Keratinocyte (primary cell): ENCODE measurements at regions not wholly inside any gene's neighbourhood (a gene's known extent, or its start where the extent isn't known, plus 50 kb on each side); places are given as distances from the start of the nearest gene placed in this dataset.

ENCODE experiments used
- DNase-seq: peaks from one replicate; pipeline ENCODE4 v3.0.0-alpha.2; 2011; ENCODE audit warnings: low read depth, missing footprints, low spot score
- FAIRE-seq: peaks from 2 replicates; lab custom pipeline; 2011; peaks lifted over from hg19 to GRCh38; lab: Jason Lieb, UNC
- H2AFZ ChIP-seq: 2 replicates; pipeline ENCODE4 v1.6.0; 2012; ENCODE audit warnings: low read length, control low read depth, inconsistent platforms; ENCODE audit not compliant: control insufficient read depth
- H3K27ac ChIP-seq: 2 replicates; pipeline ENCODE4 v1.5.1; 2011; ENCODE audit warnings: low read length; ENCODE audit not compliant: control insufficient read depth, insufficient read depth
- H3K27me3 ChIP-seq: 3 replicates; pipeline ENCODE4 v1.6.0; 2011; ENCODE audit warnings: low read length; ENCODE audit not compliant: control insufficient read depth, insufficient read depth; ENCODE audit errors: extremely low read depth
- H3K36me3 ChIP-seq, 2 experiments: 2 replicates in 1 of 2; 3 replicates in 1 of 2; pipeline ENCODE4 v1.5.1; 2011; ENCODE audit warnings: low read length in 2 of 2, mild to moderate bottlenecking in 1 of 2; ENCODE audit not compliant: control insufficient read depth in 2 of 2, insufficient read depth in 2 of 2; ENCODE audit errors: extremely low read depth in 1 of 2
- H3K4me1 ChIP-seq: 3 replicates; pipeline ENCODE4 v1.5.1; 2011; ENCODE audit warnings: low read length; ENCODE audit not compliant: control insufficient read depth, insufficient read depth; ENCODE audit errors: extremely low read depth
- H3K4me2 ChIP-seq: 3 replicates; pipeline ENCODE4 v1.6.0; 2011; ENCODE audit warnings: low read depth, low read length; ENCODE audit not compliant: control insufficient read depth, insufficient read depth; ENCODE audit errors: extremely low read depth
- H3K4me3 ChIP-seq, 3 experiments: fragments of 200-600 bp in 1 of 3; sonication (generic) in 1 of 3; 2 replicates in 2 of 3; 3 replicates in 1 of 3; pipeline ENCODE4 v1.5.1; 2011 to 2016; ENCODE audit warnings: low read length in 3 of 3, mild to moderate bottlenecking in 3 of 3, control low read depth in 2 of 3, inconsistent platforms in 1 of 3, low read depth in 1 of 3, mixed read lengths in 1 of 3, mixed run types in 1 of 3, moderate library complexity in 1 of 3; ENCODE audit not compliant: control insufficient read depth in 2 of 3, insufficient read depth in 2 of 3; ENCODE audit errors: extremely low read depth in 1 of 3
- H3K79me2 ChIP-seq: 2 replicates; pipeline ENCODE4 v1.6.0; 2012; ENCODE audit warnings: low read length; ENCODE audit not compliant: control insufficient read depth, insufficient read depth
- H3K9ac ChIP-seq: 3 replicates; pipeline ENCODE4 v1.6.0; 2011; ENCODE audit warnings: low read length; ENCODE audit not compliant: control insufficient read depth, insufficient read depth; ENCODE audit errors: extremely low read depth
- H3K9me1 ChIP-seq: 3 replicates; pipeline ENCODE4 v1.6.0; 2011; ENCODE audit warnings: low read length; ENCODE audit not compliant: control insufficient read depth, insufficient read depth; ENCODE audit errors: extremely low read depth
- H3K9me3 ChIP-seq: 2 replicates; pipeline ENCODE4 v1.5.1; 2012; ENCODE audit warnings: low read depth, low read length; ENCODE audit not compliant: control insufficient read depth
- H4K20me1 ChIP-seq: 3 replicates; pipeline ENCODE4 v1.6.0; 2011; ENCODE audit warnings: low read length; ENCODE audit not compliant: control insufficient read depth, insufficient read depth; ENCODE audit errors: extremely low read depth
- CTCF ChIP-seq, 3 experiments: IDR thresholded peaks in 1 of 3; conservative IDR thresholded peaks in 1 of 3; optimal IDR thresholded peaks in 1 of 3; 2 replicates in 2 of 3; 3 replicates in 1 of 3; pipeline versions ENCODE3 to v1.5.1; 2011; ENCODE audit warnings: low read length in 3 of 3, mild to moderate bottlenecking in 3 of 3, moderate library complexity in 2 of 3, control low read depth in 1 of 3, inconsistent platforms in 1 of 3; ENCODE audit not compliant: insufficient read depth in 2 of 3; ENCODE audit errors: extremely low read depth in 1 of 3
- EZH2 ChIP-seq: IDR thresholded peaks from one replicate; pipeline ENCODE4 v1.6.1; 2012; ENCODE audit warnings: inconsistent platforms, mild to moderate bottlenecking, low read length, moderate library complexity
- dilution Hi-C: fragments of 300-500 bp; cut with MboI; formaldehyde crosslinking; loops from one replicate; pipeline ENCODE4 v1.7.0; 2020; ENCODE audit warnings: low sequenced_read_pairs; ENCODE audit not compliant: extremely low pct_ligation_motif_present

GRCh38 chr7:31251441-31251840, 89.1 kb downstream of the NEUROD6 start:
- dilution Hi-C loops, result no loop called here
- H3K36me3 ChIP-seq, result no peaks in the 10 kb centered on the region
- H3K27ac ChIP-seq, result no peak overlapping the region
- FAIRE-seq, result peak; percentile 56
- H3K4me1 ChIP-seq, result no peaks in the 10 kb centered on the region
- no peaks in the 10 kb centered on the region for H3K9me3 ChIP-seq
- no peak overlapping the region for H3K4me2 ChIP-seq
- H3K79me2 ChIP-seq, result no peaks in the 10 kb centered on the region
- H4K20me1 ChIP-seq, result no peaks in the 10 kb centered on the region
- peak; percentile 36 for DNase-seq
- peaks cover 3% of the 10 kb centered on the region for H3K27me3 ChIP-seq
- no peak overlapping the region for H3K4me3 ChIP-seq
- H3K9me1 ChIP-seq, result no peaks in the 10 kb centered on the region
- H2AFZ ChIP-seq, result no peak overlapping the region
- no peak for TF ChIP-seq EZH2
- TF ChIP-seq CTCF (optimal IDR thresholded peaks at IDR 0.05 in 1 of 3, IDR thresholded peaks at IDR 0.05 in 1 of 3, conservative IDR thresholded peaks at IDR 0.05 in 1 of 3; ENCODE audit: extremely low read depth in 1 of 3, insufficient read depth in 2 of 3, low read length in 3 of 3), result peak in 2 of 3 experiments; percentile 33 to 42
- no peak overlapping the region for H3K9ac ChIP-seq

GRCh38 chr7:31249671-31250070, 90.9 kb downstream of the NEUROD6 start:
- H3K4me3 ChIP-seq, result no peak overlapping the region
- no peak for TF ChIP-seq EZH2
- no peak for TF ChIP-seq CTCF (optimal IDR thresholded peaks at IDR 0.05 in 1 of 3, IDR thresholded peaks at IDR 0.05 in 1 of 3, conservative IDR thresholded peaks at IDR 0.05 in 1 of 3; ENCODE audit: extremely low read depth in 1 of 3, insufficient read depth in 2 of 3, low read length in 3 of 3)
- FAIRE-seq (no peak), DNase-seq (no peak)
- H3K9me3 ChIP-seq, result no peaks in the 10 kb centered on the region
- no peak overlapping the region for H3K4me2 ChIP-seq
- no peak overlapping the region for H3K9ac ChIP-seq
- H3K79me2 ChIP-seq, result no peaks in the 10 kb centered on the region
- H3K27ac ChIP-seq, result no peak overlapping the region
- no peaks in the 10 kb centered on the region for H4K20me1 ChIP-seq
- H3K9me1 ChIP-seq, result no peaks in the 10 kb centered on the region
- H3K27me3 ChIP-seq, result peaks cover 3% of the 10 kb centered on the region
- H3K36me3 ChIP-seq, result no peaks in the 10 kb centered on the region
- dilution Hi-C loops, result no loop called here
- no peak overlapping the region for H2AFZ ChIP-seq
- H3K4me1 ChIP-seq, result no peaks in the 10 kb centered on the region
